Activated naive CD4-positive, alpha-beta T cell treated with anti-CD3 and anti-CD28 coated beads, Interleukin-2, amount 50 U/mL, for 16 hours (primary cell): ENCODE measurements at regions not wholly inside any gene's neighbourhood (a gene's known extent, or its start where the extent isn't known, plus 50 kb on each side); places are given as distances from the start of the nearest gene placed in this dataset.
"Not testable (repeated sequence)": the region's sequence is repeated elsewhere in the genome, so short reads cannot be mapped to it uniquely, and the experiment has no call there.

Experiments used
- DNase-seq: peaks from one replicate; pipeline ENCODE4 v3.0.0-alpha.2; 2020

GRCh38 chr10:46204482-46205102 is 82.2 kb upstream of the ANTXRL start:
- peak; percentile 9 for DNase-seq

GRCh38 chr10:46210427-46210826 is 76.4 kb upstream of the ANTXRL start:
- DNase-seq, result not testable (repeated sequence)

- no peak for DNase-seq
These were observed 71.4 kb upstream of the ANTXRL start for GRCh38 chr10:46215426-46215825.

- no peak for DNase-seq
These were observed 70.7 kb upstream of the ANTXRL start for GRCh38 chr10:46216003-46216634.

GRCh38 chr10:46216836-46217751 is 69.7 kb upstream of the ANTXRL start:
- DNase-seq, result no peak

GRCh38 chr10:46217752-46218453 is 68.9 kb upstream of the ANTXRL start:
- no peak for DNase-seq

GRCh38 chr10:46218921-46219320 is 67.9 kb upstream of the ANTXRL start:
- no peak for DNase-seq

- not testable (repeated sequence) for DNase-seq
These were observed 67.3 kb upstream of the ANTXRL start for GRCh38 chr10:46219431-46219990.

GRCh38 chr10:46220187-46220586 is 66.6 kb upstream of the ANTXRL start:
- no peak for DNase-seq

- no peak for DNase-seq
These were observed 65.8 kb upstream of the ANTXRL start for GRCh38 chr10:46220872-46221538.

DNA sequence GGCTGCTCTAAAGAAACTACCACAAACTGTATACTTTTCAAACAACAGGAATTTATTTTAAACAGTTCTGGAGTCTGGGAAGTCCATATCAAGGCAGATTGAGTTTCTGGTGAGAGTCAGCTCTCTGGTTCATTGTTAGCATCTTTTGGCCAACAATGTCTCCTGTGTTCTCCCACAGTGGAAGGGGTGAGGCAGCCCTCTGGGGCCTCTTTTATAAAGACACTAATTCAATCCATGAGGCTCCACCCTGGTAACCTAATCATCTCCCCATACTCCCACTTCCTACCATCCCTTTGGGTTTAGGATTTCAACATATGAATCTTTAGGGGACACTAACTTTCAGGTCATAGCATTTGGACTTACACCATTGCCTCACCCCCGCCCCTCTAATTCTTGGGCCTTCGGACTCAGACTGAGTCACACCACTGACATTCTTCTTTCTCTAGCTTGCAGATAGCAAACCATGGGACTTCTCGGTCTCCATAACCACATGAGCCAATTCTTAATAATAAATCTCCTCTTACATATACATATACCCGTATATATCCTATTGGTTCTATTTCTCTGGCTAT is 64.3 kb upstream of the ANTXRL start:
- DNase-seq, result no peak

- DNase-seq, result peak; percentile 40
These were observed 63.7 kb upstream of the ANTXRL start for GRCh38 chr10:46223064-46223480.

DNA sequence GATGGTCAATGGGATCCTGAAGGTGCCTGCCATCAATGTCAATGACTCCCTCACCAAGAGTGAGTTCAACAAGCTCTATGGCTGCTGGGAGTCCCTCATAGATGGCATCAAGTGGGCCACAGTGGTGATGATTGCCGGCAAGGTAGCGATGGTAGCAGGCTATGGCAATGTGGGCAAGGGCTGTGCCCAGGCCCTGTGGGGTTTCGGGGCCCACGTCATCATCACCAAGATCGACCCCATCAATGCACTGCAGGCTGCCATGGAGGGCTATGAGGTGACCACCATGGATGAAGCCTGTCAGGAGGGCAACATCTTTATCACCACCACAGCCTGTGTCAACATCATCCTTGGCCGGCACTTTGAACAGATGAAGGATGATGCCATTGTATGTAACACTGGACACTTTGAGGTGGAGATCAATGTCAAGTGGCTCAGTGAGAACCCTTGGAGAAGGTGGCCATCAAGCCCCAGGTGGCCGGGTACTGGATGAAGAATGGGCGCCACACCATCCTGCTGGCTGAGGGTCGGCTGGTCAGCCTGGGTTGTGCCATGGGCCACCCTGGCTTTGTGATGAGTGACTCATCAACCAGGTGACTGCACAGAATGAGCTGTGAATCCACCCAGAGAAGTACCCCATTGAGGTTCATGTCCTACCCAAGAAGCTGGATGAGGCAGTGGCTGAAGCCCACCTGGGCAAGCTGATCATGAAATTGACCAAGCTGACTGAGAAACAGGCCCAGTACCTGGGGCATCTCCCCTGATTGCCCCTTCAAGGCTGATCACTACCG is 63.0 kb upstream of the ANTXRL start:
- DNase-seq, result no peak

DNA sequence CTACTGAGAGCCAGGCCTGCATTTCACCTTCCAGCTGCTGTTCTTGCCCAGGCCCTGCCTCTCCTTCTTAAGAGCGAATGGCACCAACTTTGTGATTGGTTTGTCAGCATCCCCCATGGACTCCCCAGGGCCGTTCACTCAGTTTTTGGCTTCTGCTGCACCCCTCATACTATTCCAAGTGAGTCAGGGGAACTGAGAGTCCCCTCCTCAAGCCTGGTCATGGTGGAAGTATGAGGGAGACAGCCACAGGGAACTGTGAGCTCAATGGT is 62.4 kb upstream of the ANTXRL start:
- no peak for DNase-seq

- DNase-seq, result no peak
These were observed 61.2 kb upstream of the ANTXRL start for GRCh38 chr10:46225597-46225996.

DNA sequence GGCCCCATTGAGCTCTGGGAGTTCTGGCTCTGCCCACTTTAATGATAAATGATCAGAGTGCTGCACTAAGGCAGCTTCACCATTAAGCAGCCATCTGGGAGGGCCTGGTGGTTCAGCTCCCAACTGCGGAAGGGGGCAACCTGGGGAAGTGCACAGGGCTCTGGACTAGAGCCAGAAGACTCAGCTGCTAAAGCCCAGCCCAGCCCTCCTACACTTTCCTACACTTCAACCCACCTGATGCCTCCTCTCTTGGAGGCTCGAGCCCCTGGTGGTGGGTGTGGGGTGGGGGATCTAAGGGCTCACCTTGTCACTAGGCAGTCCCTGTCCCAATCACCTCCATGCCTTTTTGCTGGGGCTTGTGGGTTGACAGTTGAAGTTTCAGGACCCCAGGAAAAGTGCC is 60.6 kb upstream of the ANTXRL start:
- DNase-seq, result no peak

DNA sequence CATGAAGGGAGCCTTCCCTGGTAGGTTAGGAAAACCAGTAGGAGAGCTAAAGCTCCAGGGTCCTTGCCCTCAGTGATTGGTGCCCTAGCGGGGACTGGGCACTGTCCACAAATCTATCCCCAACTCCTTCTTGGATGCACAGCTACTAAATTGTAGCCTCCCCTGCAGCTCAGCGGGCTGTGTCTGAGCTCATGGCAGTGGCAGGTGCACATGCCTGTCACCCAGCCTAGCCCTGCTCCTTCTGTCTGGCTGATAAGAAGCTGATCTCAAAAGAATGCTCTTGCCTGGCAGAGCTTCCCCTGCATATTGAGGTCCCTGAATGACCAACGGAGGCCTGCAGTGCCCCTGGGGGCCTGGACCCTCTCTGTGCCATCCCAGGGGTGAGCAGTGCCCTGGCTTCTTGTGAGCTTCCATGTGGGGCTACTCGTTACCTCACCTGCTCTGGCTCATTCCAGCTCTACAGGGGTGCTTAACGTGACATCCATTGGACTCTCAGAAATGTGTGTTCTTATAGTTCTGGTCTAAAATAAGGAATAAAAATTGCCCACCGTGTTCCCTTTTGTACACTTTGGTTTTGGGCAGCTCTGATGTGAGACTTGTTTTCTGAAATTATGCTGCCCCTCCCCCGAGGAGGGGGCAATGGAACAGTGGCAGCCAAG is 59.8 kb upstream of the ANTXRL start:
- DNase-seq, result no peak

GRCh38 chr10:46227571-46227935 is 59.2 kb upstream of the ANTXRL start:
- DNase-seq, result no peak

GRCh38 chr10:46227936-46228562 is 58.7 kb upstream of the ANTXRL start:
- DNase-seq, result peak; percentile 8

DNA sequence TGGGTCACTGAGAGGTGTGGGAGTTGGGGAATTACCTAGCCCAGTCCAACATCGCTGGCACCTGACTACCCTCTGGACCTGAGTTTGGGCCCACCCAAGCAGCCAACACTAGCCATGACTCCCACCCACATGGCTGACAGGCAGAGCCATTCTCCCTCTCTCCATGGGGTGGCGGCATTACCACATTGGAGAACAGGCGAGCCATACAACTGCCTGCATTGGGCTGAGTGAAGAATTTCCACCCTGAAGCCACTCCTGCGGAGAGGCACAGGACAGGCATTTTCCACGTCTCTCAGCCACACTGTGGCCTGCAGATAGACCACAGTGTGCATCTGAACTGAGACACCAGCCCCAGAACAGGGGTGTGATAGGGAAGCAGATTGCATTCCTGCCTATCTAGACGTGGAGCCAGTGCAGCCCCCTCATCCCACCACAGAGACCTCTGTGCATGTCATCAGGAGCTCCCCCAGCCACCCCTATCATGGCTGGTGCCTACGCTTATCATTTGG is 58.2 kb upstream of the ANTXRL start:
- DNase-seq, result peak; percentile 67
